Right hindlimb (tissue), 1 donor: ENCODE measurements at regions not wholly inside any gene's neighbourhood (a gene's known extent, or its start where the extent isn't known, plus 50 kb on each side); places are given as distances from the start of the nearest gene placed in this dataset.

Experiments
- DNase-seq: peaks from one replicate; pipeline ENCODE4 v3.0.0-alpha.2; 2018

DNA sequence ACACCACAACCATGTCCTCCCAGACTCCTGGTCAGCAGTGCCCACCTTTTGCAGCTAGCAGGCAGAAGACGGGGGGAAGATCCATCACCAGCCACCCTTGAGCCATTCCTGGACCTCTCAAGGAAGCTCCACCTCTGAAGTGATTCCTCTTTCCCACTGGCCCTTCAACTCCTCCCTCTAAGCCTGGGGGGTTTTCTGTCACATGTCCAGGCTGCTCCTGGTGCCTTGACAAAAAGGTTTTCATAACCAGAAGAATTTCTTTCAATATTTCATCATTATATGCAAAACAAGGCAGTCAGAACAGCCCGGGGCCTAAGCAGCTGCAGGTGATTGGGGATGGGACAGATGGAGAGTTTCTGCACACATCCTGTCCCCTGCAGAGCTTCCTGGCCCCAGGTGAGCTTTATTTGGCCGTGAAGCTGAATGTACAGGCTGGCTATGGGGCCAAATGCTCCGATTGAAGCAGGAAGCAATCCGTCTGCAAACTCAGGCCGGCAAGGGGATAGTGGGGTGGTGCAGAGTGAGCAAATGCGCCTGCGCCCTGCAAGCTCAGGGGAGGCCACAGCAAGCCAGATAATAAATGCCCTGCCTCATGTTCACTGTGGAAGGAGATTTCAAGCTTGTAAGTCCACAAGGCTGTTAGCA, 173.5 kb downstream of the C5orf15 start:
- no peak for DNase-seq

DNA sequence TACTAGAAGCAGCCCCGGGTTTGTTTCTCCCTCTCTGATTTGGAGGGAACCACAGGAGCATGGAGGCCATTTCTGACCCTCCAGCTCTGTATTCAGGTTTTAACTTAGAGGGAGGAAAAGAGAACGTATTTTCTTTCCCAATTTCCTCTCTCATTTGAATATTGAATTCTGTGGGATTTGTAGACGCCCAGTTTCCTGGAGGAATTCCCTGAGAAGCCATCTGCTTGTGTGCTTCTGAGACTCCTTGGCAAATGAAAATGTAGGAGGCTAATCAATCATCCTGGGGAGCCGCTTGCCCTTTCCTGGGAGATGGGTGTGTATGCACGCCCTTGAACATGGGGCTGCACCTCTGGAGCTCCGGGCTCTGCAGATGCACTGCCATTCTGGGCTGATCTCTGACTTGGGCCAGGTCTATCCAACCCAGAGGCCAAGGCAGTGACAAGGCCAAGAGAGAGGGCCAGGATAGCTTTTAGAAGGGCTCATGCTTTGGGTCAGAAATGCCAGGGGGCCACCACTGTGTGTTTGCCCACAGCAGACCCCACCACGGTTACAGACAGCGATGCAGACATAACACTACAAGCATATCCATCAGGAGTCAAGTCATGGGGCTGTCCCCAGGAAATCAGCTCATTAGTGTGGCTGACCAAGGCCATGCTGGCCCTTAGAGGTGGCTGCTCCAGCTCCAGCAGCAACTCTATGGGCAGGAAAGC, 174.5 kb downstream of the C5orf15 start:
- DNase-seq: no peak

DNA sequence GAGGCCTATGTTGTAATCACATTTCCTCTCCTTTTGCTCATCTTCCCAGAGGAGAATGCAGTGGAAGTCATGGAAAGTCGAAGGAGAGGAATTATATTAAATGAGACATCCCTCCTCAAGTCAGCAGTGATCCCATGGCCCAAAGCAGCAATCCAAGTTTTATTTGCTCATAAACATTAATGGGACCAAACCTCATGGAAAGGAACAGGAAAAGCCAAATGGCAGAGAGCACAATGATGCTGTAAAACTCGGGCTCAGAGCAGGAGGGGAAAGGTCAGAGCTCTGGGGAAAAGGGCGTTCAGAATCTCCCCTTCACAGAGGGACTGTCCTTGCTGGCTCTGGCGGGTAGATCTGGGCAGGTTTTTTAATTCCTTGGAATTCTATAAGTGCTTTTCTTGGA, 175.8 kb downstream of the C5orf15 start:
- DNase-seq: no peak

DNA sequence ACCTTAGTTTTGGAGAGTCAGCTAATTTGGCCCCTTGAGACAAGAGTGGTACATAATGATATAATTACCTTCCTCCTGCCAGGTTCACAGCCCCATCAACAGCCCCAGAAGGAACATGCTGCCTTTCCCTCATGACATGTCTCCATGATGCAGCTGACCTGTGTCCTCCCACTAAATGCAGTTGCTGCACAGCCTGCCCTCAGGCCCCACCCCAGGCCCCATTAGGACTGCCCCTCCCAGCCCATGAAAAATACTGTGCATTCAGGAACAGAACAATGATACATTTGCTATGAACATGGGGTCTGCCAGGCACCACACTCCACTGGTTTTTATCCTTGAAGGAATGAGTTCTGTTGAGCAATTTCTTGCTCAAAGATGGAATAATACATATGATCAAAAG, 176.4 kb downstream of the C5orf15 start:
- no peak for DNase-seq

DNA sequence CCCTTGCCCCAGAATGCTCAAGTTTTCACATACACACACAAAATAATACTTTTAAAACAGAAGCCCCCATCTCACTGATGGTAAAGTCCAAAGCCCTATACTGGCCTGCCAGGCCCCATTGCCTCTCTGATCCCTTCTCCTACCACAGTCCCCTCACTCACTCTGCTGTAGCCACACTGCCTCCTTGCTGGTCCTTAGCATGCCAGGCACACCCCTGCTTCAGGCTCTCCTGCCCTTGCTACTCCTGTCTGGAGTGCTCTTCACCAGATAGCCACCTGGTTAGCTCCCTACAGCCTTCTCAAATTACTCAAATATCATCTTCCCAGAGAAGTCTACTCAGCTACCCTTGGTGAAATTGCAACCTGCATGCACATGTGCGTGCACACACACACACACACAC, 177.5 kb downstream of the C5orf15 start:
- no peak for DNase-seq

DNA sequence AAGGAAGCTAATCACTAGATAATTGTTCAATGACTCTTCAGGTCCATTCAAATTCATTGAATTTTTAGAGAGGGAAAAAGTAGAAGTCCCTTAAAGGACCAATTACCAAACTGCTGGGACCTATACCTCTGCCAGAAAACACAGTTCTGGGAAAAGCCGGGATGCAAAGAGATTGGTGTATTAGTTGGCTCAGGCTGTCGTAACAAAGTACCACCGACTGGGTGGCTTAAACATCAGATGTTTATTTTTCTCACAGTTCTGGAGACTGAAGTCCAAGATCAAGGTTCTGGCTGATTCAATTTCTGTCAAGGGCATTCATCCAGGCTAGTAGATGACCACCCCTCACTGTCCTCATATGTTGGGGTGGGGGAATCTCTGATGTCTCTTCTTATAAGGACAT, 177.1 kb upstream of the FSTL4 start:
- no peak for DNase-seq

DNA sequence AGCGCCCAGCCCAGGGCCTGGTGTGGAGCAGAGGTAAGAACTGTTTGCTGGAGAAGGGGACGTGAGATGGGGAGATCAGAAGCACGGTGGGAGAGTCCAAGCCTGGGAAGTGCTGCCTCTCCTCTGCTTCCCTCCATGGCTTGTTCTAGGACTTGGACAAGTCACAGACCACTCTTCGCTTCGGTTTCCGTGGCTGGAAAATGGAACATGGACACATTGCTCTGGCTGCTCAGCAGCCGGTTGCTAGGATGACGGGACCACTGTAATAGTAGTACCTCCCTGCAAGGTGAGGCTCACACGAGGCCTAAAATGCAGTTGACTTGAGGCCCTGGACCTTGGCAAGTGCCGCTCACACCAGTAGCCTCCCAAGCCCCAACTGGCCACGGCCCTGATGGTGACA, 175.8 kb upstream of the FSTL4 start:
- no peak for DNase-seq

DNA sequence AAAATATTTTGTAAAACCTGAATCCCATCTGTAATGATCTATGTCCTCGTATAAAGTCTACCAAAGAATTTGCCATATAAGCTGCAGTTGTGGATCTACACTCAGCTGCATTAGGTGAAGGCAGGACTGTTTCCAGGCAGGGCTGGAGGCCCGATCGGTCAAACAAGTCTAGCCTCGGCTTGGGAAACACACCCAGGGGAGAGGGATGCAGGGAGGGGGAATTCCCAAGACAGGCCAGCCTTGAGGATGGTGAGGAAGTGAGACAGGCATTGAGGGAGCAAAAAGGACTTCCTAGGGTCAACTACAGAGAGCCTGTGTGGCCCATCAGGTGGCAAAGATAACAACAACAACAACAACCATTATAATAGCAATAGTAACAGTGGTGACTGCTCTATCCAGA, 174.1 kb upstream of the FSTL4 start:
- DNase-seq: no peak

DNA sequence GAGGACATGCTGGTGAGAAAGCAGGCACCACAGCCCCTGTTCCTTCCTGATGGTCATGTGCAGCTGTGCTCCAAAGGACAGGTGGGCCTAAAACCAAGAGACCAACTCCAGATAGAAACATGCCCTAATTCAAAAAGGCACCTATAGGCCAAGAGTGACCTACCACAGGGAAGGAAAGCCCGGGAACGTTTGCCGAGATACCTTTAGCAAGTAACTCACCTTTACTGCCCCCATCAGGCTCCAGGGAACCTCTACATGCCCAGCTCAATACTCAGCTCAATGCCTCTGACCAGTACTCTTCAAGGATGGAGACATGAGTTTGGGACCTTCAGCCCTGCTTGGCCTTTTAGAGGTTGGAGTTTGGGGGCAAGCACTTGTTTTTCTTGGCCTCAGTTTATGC, 172.8 kb upstream of the FSTL4 start:
- no peak for DNase-seq

DNA sequence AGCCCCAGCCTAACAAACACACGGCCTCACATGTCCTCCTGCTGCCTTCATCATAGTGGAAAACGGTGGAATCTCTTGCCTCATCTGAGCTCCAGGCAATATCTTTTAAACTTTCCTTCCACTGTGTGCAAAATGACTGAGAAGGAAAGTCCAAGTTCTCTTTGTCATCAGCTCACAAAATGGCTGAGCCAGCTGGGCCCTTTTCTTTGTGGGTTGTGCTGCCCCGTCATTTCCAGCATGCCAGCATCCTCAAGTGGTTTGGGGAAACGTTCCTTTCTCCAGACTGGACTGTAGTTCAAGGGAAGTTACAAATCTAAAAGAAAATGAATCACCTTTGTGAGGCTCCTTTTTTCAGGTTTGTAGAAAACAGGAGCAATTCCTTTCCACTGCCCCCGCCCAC, 171.1 kb upstream of the FSTL4 start:
- no peak for DNase-seq

DNA sequence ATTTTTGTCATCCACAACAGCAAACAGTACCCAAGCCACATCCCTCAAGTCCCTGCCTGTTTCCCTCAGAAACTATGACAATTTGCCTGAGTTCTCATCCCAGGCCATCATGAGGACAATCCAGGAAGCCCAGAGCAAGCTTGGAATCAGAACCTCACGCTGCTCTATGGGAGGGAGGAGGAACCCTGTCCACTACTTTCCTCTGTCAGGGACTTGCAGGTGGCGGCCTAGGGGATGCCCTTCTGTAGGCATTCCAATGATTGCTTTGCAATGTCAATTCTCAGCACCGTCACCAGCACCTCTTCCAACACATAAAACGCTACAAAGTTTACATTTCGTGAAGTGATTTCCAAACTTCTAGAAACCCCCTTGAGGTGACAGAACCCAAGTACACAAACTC, 170.4 kb upstream of the FSTL4 start:
- no peak for DNase-seq

DNA sequence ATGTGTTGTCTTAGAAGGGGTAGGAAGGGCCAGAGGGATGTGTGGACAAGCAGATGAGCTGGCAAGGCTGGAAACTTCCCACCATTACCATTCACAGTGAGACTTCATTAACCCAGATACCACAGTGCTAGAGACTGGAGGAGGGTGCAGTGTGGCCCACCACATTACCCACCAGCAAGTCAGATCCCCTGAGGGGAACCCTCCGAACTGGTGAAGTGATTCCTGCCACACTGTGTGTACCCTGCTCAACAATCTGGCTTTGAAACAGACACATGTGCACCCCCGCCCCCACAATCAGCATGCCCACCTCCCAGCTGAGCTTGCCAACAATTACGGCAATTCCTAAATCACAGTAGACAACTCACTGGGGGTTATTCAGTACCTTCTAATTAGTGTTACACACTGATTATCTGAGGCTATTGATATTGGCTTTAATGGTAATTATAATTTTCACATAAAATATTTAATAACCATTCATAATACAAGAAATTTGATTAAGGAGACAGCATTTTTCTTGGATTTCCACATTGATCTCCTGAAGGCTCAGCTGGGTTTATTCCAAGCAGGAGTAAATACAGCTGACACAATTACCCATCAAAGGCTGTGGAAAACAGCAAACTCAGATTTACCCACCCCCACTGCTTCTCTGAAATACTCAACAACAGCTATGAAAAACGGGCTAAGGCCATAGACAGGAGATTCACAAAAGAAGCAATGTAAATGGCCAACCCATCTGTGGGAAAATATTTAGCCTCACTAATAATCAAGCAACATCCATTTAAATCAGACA, 169.3 kb upstream of the FSTL4 start:
- no peak for DNase-seq

DNA sequence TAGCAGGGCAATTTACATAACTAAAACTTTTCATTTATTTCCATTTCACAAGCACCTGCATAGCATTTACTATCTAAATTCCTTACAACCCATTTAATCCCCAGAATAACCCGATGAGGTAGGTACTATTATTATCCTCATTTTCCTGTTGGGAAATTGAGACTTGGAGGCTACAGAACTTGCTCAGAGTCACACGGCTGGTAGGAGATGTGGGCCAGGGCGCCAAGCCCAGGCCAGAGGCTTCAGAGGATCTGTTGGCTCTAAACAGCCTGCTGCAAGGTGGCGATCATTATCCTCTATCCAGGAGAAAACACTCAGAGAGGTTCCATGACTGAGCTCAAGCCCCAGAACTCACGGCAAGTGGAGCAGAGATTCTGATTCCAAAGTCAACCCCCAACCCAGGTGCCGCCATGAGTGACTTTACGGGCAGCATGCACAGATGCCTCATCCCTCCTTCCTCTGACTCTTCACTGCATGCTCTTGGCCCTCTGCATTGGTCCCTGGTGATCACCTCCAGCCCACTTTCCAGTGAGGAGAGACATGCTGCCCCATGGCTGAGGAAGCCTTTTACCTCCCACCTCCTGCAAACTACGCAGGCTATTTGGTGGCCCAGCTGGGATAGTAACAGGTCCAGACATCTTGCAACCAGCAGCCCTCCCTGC, 168.4 kb upstream of the FSTL4 start:
- no peak for DNase-seq

DNA sequence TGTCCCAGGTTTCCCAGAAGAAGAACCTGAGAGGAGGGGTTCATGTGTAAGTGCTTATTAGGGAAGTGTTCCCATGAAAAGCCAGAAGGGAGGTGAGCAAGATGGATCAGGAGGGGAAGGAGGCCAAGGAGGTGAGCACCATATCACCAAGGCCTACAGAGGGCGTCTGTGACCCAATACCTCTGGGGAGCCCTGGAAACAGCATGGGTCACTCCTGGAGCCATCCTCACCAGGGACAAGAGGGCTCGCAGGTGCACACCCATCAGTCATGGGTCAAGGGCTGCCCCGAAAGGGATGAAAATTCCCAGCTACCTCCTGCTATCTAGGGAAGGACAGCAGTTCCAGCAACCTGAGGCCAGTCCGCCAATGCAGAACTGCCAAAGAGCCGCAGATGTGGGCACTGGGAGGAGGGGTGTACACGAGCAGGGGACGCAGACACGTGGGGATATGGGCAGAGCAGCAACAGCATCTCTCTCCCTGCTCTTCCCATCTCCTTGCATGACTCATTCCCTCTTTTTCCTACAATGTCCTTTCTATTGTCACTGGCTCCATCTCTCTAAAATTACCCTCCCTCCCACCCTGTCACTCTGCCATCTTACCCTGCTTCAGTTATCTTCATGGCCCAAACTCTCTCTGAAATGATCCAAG, 167.6 kb upstream of the FSTL4 start:
- no peak for DNase-seq

DNA sequence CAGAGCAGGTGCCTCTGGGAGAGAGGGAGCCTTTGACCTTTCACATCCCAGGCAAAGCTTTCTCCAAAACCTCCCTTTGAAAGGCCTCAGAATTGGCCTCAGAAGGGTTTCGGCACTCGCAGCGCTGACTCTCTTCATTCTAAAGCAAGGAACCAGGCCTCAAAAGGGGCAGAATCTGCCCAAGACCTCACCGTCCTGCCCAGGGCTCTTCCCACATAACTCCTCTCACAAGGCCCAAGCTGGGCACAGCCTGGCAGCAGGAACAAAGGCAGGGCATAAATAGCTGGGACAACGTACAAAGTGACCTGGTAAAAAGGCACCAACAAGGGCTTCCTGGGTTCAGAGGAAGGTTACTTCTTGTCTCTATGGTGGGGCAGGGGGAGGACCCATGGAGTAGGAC, 166.3 kb upstream of the FSTL4 start:
- no peak for DNase-seq

DNA sequence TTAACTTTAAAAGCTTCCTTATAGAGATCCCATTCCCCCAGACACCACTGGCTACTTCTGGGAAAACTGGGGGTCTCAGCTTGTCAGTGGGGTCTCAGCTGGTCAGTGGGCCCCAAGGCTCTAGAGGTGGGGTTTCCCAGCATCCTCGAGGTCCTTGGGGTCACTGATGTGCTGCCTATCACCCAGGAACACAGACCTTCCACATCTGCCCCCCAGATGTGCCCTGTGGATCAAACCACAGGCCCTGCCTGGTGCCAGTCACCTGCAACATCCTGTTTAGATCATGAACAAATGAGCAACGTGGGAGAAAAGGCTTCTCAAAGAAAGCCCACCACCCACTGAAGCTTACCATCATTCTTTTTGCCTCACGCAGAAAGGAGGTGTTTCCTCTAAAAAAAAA, 165.6 kb upstream of the FSTL4 start:
- DNase-seq: no peak

DNA sequence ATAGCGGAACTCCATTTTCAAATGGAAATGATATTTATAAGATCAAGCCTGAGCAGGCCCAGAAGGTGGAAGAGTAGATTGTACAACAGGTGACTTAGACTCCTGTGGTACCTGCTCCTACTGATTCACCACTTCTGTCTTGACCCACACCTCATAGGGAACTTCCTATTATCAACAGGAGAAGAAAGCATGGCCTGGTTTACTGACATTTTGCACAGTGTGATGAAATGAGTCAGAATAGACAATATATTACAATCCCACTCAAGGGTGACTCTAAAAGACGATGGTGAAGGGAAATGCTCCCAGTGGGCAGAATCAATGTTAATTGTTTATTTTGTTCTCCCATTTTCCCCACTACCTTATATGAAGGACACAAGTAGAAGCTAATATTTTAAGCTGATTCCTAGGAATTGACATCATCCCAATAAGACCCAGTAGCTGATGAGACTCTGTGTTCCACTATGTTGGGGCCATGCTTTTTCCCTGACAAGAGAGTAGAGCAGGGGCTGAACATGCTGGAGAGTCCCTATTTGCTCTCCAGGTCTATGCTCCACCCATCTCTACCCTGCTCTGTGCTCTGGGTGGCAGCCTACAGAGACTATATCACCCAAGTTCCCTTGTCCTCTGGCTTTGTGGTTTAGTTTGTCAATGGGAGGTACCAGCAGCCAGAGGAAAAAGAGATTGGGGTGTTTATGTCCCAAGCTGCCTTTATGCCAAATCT, 163.4 kb upstream of the FSTL4 start:
- DNase-seq: no peak

DNA sequence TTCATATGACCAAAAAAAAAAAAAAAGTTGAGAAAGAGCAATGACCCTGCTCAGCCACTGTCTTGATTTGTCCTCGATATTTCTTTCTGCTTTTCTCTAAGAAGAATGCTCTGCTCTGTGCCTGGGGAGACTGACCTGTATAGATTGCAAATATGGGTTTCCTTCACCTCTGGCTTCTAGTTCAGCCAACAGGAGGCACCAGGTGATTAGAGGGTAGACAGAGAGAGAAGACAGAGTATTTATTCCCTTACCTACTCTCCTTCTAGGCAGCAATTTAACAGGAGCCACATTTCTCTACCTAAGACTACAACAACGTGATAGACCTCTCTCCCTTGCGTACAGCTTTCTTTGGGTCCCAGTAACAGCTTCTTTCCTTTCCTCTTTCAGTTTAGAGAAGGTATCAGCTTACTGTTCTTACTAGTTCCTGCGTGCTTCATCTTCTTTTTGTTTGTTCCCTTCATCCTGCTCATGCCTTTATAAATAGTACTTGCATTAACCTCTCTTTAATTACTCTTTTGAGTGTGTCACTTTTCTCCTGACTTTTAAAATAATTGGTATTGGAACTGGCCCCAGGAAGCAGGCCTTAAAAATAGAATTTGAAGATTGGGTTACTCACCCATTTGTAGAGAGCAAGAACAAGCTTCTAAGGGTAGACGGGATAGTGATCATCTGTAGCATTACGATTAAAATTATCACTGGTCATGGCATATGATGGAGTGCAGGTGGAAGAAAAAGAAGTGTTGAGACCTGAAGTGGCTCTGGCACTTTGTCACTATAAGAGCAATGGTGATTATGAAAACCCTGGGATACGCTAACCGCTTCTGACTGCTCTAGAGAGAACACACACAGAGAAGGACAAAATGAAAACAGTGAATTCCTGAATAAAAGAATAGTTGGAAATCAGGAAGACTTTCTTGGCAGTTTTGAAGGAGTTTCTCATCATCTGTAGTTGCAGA, 161.2 kb upstream of the FSTL4 start:
- no peak for DNase-seq

DNA sequence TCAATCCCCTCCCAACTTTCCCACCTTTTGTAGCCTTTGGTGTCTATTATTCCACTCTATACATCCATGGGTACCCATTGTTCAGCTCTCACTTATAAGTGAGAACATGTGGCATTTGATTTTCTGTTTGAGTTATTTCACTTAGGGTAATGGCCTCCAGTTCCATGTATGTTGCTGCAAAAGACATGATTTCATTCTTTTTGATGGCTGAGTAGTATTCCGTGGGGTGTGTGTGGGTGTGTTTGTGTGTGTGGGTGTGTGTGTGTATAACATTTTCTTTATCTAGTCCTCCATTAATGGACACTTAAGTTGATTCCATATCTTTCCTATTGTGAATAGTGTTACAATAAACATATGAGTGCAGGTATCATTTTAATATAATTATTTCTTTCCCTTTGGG, 157.5 kb upstream of the FSTL4 start:
- no peak for DNase-seq

DNA sequence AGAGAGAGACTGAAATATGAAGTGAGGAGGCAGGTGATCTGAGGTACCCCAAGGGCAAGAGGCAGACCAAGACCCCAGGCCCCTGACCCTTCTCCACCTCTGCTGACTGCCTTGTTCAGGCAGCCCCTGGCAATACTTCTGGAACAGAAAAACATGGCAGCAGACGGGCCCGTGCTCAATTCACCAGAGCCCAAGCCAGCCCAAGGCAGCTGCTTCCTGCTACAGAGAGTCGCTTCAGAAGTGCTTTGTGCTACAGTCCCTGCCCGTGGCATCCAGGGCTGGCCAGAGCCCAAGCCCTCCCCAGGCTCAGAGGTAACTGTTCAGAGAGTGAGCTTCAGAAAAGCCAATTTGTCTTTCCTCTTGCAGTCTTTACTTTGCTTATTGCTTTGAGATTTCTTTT, 151.4 kb upstream of the FSTL4 start:
- DNase-seq: no peak

DNA sequence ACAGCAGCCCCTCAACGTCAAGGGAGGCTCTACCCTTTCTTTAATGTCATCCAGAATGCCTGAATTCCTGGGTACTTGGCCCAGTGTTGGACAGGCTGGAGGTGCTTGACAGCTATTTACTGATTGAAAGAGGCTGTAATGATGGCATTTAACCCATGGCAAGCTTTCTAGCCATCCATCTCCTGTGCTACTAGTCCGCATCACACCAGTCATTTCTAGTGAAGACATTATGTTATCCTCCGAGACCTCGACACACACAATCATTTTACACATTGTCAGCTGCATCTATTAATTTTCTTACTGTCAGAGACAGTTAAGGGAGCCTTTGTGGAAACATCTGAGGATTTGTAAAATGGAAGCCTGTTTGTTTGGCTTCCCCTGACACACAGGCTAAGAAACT, 149.3 kb upstream of the FSTL4 start:
- no peak for DNase-seq
